CD4-positive, alpha-beta T cell treated with Interferon alpha-2 for 1 hour (primary cell): ENCODE measurements at regions not wholly inside any gene's neighbourhood (a gene's known extent, or its start where the extent isn't known, plus 50 kb on each side); places are given as distances from the start of the nearest gene placed in this dataset.
"Not testable (repeated sequence)": the region's sequence is repeated elsewhere in the genome, so short reads cannot be mapped to it uniquely, and the experiment has no call there.

Experiments
- DNase-seq, 2 donors: peaks; one replicate each; pipeline ENCODE4 v3.0.0-alpha.2; 2020 to 2022

GRCh38 chr20:57996465-57996864, 232.0 kb downstream of the ANKRD60 start:
- no peak for DNase-seq

DNA sequence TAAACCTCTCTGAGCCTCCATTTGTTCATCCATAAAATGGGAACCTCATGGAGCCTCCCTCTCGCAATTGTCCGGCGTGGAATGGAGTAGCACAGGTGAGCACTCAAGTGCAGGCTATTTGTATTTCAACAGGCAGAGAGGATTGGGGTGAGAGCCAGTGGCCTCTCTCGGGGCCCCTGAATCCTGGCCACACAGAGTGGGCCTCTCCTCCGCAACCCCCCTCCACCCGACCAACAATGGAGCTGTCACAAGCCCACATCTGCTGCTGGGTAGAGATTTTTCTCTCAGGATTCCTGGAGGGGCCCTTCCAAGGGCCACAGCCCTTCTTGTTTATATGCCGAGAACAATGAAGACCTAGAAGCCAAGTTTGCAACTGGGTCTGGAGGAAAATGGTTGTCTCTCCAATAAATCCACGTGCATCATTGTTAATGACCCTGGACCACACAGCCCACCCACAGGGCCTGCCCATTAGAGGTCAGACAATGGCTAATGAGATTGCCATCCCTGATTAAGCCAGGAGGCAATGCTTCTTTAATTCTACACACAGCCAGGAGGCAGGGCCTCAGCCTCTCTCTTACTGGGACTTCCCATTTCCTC, 233.0 kb downstream of the ANKRD60 start:
- no peak for DNase-seq

DNA sequence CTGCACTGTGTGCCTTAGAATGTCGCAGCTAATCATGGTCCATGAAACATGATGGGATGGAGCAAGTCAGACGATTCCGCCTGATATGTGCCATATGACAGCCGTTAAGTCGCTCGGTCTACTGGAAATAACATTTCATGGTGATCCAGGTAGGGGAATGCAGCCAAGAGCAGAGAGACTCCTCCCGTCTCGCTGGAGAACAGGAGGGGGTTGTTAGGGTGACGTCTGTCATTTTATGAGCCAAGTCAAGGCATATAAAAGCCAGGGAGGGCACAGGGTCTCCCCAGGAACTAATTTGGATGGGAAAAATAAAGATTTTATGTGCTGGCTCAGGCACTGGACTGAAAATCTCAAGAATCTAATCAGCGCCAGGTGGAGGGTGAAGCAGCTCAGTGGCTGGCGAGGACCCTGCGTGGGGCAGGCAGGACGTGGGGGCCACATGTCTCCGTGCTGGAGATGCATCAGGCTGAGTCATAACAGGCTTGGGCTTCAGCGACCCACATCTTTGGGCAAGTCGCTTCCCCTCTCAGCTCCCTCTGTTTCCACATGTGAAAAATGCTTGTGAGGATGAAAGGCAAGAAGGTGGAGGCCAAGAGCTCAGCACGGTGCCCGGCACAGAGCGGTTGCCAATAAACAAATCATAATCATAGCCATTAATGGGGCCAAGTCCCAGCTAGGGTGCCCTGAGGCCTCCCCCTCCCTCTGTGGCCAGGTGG, 234.6 kb downstream of the ANKRD60 start:
- DNase-seq = no peak

DNA sequence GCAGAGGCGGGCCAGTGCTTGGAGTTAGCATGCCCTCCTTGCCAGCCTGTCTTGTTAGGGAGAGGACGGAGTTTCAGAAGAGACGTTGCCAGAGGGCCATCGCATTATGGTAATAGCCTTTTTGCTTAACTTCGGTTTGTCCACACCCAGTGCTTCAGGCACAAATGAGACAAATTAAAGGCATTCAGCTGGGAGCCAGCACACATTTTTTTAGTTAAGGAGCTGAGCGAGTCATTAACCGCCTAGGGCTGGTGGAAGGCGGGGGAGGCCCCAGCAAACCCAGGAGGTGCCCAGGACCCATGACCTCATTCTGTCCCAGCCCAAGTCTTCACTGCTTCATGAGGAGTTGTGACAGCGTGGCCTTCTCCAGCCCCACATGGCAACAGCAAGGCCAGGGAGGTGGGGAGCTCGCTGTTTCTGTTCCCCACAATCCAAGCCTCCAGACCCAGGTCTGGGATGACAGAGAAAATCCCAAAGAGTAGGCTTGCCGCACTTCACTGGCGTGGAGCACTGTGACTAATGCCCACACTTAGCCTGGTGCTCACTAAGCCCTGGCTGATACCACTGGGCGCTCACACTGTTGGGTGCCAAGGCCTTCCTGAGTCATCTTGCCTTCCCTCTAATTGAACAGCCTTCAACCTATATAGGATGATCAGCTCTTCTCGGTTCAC, 237.1 kb downstream of the ANKRD60 start:
- DNase-seq = no peak

DNA sequence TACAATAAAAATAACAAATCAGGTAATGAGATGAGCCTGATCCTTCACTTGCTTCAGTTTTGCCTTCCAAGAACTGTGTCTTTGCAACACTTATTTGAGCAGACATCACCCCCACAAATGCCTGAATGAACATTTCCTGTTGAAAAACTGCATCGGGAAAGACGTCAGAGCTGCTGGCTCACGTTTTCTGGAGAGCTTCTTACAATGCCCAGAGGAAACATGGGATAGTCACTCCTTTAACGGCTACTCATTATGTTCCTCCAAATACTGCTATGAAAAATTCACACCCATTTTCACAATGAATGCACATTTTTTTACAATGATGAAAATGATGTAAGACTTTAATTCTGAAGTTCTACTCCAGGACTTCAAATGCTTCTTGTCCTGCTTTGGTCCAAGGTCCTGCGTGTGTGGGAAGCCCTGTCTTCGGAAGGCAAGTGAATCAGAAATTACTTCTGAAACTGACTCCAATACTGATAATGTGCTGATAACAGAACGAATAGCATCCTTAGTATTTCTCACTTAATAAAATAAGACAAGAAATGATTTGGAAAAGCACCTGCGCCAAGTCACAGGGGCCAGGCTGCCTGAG, 238.0 kb downstream of the ANKRD60 start:
- DNase-seq = no peak

GRCh38 chr20:57988828-57989227, 239.6 kb downstream of the ANKRD60 start:
- DNase-seq = no peak

- no peak for DNase-seq
Measured at GRCh38 chr20:57988422-57988821, 240.0 kb downstream of the ANKRD60 start.

GRCh38 chr20:57987659-57988058, 240.8 kb downstream of the ANKRD60 start:
- DNase-seq = no peak

DNA sequence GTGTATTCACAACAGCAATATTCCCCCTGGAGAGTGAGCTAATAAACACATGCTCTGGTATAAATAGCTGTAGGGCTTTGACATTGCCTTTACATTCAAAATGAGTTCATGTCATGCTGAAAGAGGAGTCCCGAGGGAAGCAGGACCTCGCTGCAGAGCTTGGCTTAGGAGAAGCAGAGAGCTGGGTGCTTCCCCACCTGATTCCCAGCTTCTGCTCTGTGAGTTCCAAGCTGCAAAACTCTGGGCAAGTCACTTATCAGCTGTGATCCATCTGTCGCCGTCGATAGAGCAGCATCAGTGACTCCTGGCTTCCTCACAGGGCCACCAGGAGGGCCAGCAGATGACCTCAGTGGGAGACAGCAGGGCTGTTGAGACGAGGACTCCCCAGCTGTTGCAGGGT, 241.8 kb downstream of the ANKRD60 start:
- DNase-seq = no peak

DNA sequence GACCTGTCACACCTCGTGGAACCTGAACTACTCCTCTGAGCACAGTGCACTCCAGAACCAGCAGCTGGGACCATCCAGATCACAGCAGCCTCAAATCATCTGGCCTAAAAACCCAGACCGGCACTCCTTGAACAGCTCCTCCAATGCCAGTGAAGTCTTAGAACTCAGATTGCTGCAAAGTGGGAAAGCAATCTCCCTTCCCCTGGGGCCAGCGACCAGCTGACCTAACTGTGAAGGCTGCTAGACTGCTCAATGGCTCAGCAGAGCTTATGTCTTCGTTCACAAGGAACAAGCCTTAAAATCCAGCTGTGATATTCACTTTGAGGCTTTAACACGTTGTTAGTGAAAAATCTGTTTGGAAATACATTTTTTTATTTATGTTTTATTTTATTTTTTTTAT, 243.2 kb downstream of the ANKRD60 start:
- no peak for DNase-seq

- DNase-seq = no peak
Measured at GRCh38 chr20:57983082-57983481, 245.4 kb downstream of the ANKRD60 start.

DNA sequence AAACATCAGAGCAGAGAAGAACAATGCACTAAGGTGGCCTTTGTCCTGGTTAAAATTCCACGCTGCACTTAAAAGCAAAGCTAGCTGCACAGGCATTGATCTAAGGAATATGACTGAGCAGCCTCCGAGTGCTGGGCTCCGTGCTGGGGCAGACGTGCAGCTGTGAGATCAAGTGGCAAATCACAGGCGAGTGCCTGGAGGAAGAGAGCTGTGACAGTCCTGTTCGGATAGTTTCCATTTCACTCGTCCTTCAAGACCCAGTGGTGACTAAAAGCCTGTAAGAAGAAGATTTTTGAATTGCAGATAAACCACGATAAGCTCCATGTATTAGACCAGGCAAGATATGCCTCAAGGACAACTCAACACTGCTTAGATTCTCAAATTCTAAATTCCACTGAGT, 247.9 kb downstream of the ANKRD60 start:
- no peak for DNase-seq

- no peak for DNase-seq
Measured at GRCh38 chr20:57977569-57977968, 250.9 kb downstream of the ANKRD60 start.

DNA sequence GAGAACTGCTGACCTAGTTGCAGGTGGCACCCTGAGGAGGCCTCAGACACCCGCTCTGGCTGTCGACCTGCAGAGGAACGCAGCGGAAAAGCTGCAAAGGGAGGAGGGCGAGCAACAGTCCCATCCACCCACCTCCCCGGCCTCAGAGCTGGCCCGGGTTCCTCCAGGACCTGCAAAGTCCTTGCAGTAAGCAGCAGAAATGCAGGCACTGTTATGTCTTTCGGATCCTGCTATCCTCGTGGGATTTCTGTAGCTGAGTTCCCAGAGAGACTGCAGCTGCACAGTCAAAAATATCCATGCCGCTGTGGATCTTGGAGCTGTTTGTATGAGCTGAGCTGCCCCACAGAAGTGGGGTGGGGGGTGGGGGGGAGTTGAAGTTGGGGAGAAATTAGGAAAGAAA, 251.3 kb downstream of the ANKRD60 start:
- no peak for DNase-seq

DNA sequence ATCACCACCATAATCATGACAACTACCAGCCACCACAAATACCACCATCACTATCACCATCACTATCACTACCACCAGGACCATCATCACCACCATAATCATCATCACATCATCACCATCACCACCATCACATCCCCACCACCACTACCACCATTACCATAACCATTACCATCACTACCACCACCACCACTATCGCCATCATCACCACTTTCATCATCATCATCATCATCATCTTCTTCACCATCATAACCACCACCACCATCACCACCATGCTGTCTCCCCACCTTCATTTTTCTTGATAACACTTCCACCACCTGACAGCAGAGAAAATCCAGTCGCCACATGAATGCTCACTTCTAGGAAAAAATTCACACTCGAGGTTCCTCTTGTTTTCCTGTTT, 253.6 kb downstream of the ANKRD60 start:
- DNase-seq = no peak

- no peak for DNase-seq
Measured at GRCh38 chr20:57973886-57974285, 254.6 kb downstream of the ANKRD60 start.

DNA sequence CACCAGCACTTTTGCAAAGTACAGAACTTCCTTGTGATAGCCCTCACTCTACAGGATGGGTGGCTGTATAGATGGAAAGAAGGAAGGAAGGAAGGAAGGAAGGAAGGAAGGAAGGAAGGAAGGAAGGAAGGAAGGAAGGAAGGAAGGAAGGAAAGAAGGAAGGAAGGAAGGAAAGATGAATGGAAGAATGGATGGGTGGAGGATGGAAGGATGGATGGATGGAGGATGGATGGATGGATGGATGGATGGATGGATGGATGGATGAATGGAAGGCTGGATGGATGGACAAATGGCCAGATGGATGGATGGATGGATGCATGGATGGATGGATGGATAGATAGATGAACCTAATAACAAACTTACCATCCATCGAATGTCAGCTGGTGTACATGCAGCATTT, 256.9 kb downstream of the ANKRD60 start:
- not testable (repeated sequence) for DNase-seq

GRCh38 chr20:57970856-57971255, 257.6 kb downstream of the ANKRD60 start:
- no peak for DNase-seq

GRCh38 chr20:57970116-57970515, 258.3 kb downstream of the ANKRD60 start:
- no peak for DNase-seq

DNA sequence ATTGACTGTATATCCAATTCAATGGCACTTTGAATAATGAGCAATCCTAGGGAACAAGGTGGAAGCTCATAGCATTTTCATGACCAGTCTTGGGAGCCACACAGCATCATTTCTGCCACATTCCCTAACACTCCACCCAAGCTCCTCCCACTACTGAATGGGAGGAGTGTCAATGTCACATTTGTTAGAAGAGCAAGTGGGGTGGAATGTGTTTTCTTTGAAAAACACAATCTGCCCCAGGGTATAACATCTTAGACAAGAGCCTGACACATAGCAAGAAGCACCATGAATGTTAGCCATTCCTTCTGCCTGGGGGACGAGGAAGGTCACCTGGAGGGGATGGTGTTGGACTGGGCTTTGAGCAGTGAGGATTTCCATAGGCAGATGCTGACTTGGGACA, 258.3 kb upstream of the PMEPA1 start:
- no peak for DNase-seq

- no peak for DNase-seq
Measured at GRCh38 chr20:57967364-57967763, 257.5 kb upstream of the PMEPA1 start.

DNA sequence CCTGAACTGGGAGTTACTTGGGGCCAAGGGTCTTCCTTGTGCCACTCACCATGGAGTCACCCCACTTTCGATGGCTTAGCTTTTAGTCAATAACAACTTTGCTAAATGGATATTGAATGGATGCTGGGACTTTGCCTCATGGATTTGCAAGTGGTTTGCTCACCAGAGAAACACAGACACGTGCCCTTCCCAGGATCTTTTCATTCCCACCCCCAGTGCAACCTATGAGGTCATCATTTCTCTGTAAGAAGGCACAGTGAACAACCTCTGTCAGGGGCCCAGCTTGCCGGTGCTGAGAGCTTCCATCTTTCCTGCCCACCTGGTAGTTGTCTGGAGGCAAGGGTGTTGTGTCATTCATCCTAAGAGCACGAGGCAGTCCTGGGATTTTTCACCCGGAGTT, 256.8 kb upstream of the PMEPA1 start:
- DNase-seq = no peak

GRCh38 chr20:57965441-57965840, 255.6 kb upstream of the PMEPA1 start:
- no peak for DNase-seq
